K562 (cell line): ENCODE measurements at regions not wholly inside any gene's neighbourhood (a gene's known extent, or its start where the extent isn't known, plus 50 kb on each side); places are given as distances from the start of the nearest gene placed in this dataset.

Experiments used
- ATAC-seq: fragments of 200-7000 bp; cut with Tn5 transposase; 3 replicates; pipeline ENCODE4 v1.9.1; 2020; ENCODE audit warnings: moderate library complexity
- BruUV-seq: library from RNA; stranded (reverse); fragments of 400-500 nt; replicated peaks from 2 replicates; lab custom pipeline; 2021; lab: Mats Ljungman, UMichigan
- CTCF ChIA-PET: fragments of 300-600 bp; formaldehyde crosslinking; extraction: SDS; loops from one replicate; lab custom pipeline; 2021; ENCODE audit warnings: low intra/inter-chr PET ratio; lab: Yijun Ruan, JAX
- POLR2A ChIA-PET: fragments of 300-600, 350-650 bp; sonication (Branson Sonifier 250); formaldehyde crosslinking; extraction: SDS; loops from one replicate; lab custom pipeline; 2021; ENCODE audit warnings: antibody characterized with exemption, inconsistent platforms; lab: Yijun Ruan, JAX
- DNase-seq, 4 experiments: peaks; one replicate each; pipeline versions ENCODE4 v3.0.0 to v3.0.0-alpha.2; 2011 to 2018; ENCODE audit warnings: low spot score in 3 of 4, mixed read lengths in 3 of 4; ENCODE audit errors: extremely low read depth in 1 of 4
- FAIRE-seq: peaks from 2 replicates; lab custom pipeline; 2011; peaks lifted over from hg19 to GRCh38; lab: Jason Lieb, UNC
- H2AFZ ChIP-seq: 2 replicates; pipeline ENCODE4 v1.6.0; 2011; ENCODE audit warnings: low read depth, low read length, control low read depth, inconsistent platforms
- H3K27ac ChIP-seq: fragments of 200-600 bp; 3 replicates; pipeline ENCODE4 v1.8.0; 2011; ENCODE audit warnings: low read depth, mild to moderate bottlenecking, control low read depth, inconsistent platforms, low read length, moderate library complexity, mixed read lengths; ENCODE audit errors: extremely low read depth
- H3K27me3 ChIP-seq, 2 experiments: fragments of 300-600 bp in 1 of 2; 2 replicates in 1 of 2; 3 replicates in 1 of 2; pipeline versions ENCODE4 v1.6.0 to v1.8.0; 2011; ENCODE audit warnings: inconsistent platforms in 2 of 2, low read length in 2 of 2, mild to moderate bottlenecking in 1 of 2, mixed read lengths in 1 of 2, moderate library complexity in 1 of 2; ENCODE audit not compliant: control insufficient read depth in 2 of 2, insufficient read depth in 2 of 2
- H3K36me3 ChIP-seq: fragments of 300-600 bp; 3 replicates; pipeline ENCODE4 v1.8.0; 2011; ENCODE audit warnings: mild to moderate bottlenecking, low read length, inconsistent platforms; ENCODE audit not compliant: control insufficient read depth, insufficient read depth
- H3K4me1 ChIP-seq, 2 experiments: fragments of 200-600 bp in 1 of 2; replicated peaks in 1 of 2; 2 replicates in 1 of 2; 3 replicates in 1 of 2; pipeline versions ENCODE4 v1.5.1 to v1.8.0; 2011; ENCODE audit warnings: inconsistent platforms in 2 of 2, low read length in 2 of 2, mild to moderate bottlenecking in 1 of 2, mixed read lengths in 1 of 2, moderate library complexity in 1 of 2; ENCODE audit not compliant: control insufficient read depth in 2 of 2, insufficient read depth in 2 of 2
- H3K4me2 ChIP-seq: 2 replicates; pipeline ENCODE4 v1.6.1; 2011; ENCODE audit warnings: low read length, control low read depth, inconsistent platforms, mixed read lengths; ENCODE audit not compliant: insufficient read depth
- H3K4me3 ChIP-seq: fragments of 200-600 bp; sonication (generic), shearing (Covaris generic); 2 replicates; pipeline ENCODE4 v1.5.1; 2016; ENCODE audit warnings: control low read depth, inconsistent platforms
- H3K79me2 ChIP-seq: fragments of 200-600 bp; 3 replicates; pipeline ENCODE4 v1.8.0; 2011; ENCODE audit warnings: low read length, inconsistent platforms; ENCODE audit not compliant: control insufficient read depth, insufficient read depth
- H3K9ac ChIP-seq, 2 experiments: 2 replicates each; pipeline versions ENCODE4 v1.6.0 to v1.6.1; 2011; ENCODE audit warnings: low read depth in 2 of 2, low read length in 2 of 2, control low read depth in 1 of 2, inconsistent platforms in 1 of 2, mild to moderate bottlenecking in 1 of 2, mixed read lengths in 1 of 2; ENCODE audit not compliant: insufficient read depth in 1 of 2
- H3K9me1 ChIP-seq: one replicate; pipeline ENCODE4 v1.6.0; 2011; ENCODE audit warnings: inconsistent platforms, mild to moderate bottlenecking, low read length, moderate library complexity; ENCODE audit not compliant: control insufficient read depth, insufficient read depth
- H3K9me3 ChIP-seq: replicated peaks from 2 replicates; pipeline ENCODE4 v1.5.1; 2011; ENCODE audit warnings: low read depth, low read length, inconsistent platforms; ENCODE audit not compliant: control insufficient read depth, insufficient read depth
- H4K20me1 ChIP-seq: replicated peaks from 2 replicates; pipeline ENCODE4 v1.6.1; 2011; ENCODE audit warnings: low read length, inconsistent platforms, mixed read lengths; ENCODE audit not compliant: control insufficient read depth, insufficient read depth
- CEBPB ChIP-seq: fragments of 450-650 bp; IDR thresholded peaks from 2 replicates; pipeline ENCODE4 v1.6.1; 2016; ENCODE audit warnings: missing genetic modification characterization, missing compliant biosample characterization
- CEBPG ChIP-seq, 3 experiments: fragments of 200-800 bp in 1 of 3; sonication (Bioruptor generic) in 1 of 3; sonication (generic) in 1 of 3; formaldehyde crosslinking in 1 of 3; IDR thresholded peaks in 2 of 3; conservative IDR thresholded peaks in 1 of 3; 2 replicates each; pipeline versions ENCODE4 v1.6.1 to v1.8.0; 2016 to 2022; ENCODE audit warnings: missing compliant biosample characterization in 2 of 3, missing genetic modification characterization in 2 of 3, mild to moderate bottlenecking in 1 of 3, missing genetic modification reagents in 1 of 3
- WGBS: fragments of 100-300 bp; shearing (Covaris generic); methylation state at CpG from one replicate; pipeline ENCODE4 v1.1.6; 2016; ENCODE audit warnings: low coverage, mixed read lengths; ENCODE audit not compliant: insufficient coverage; ENCODE audit errors: missing lambda C conversion rate; 5-methylcytosine and 5-hydroxymethylcytosine counted together
- in situ Hi-C: fragments of 300-500 bp; cut with MboI; formaldehyde crosslinking; loops from 4 replicates; pipeline ENCODE4 v1.15.0; 2018; ENCODE audit warnings: inconsistent platforms, mixed read lengths
- intact Hi-C: fragments of 100-400 bp; cut with micrococcal nuclease; formaldehyde crosslinking; loops from 2 replicates; pipeline ENCODE4 v1.14.2; 2022
- TF ChIP-seq, protein P1 (sequence below): sonication (generic); formaldehyde crosslinking; IDR thresholded peaks from 2 replicates; pipeline ENCODE4 v1.8.0; 2022; ENCODE audit warnings: mild to moderate bottlenecking, missing genetic modification reagents

DNA sequence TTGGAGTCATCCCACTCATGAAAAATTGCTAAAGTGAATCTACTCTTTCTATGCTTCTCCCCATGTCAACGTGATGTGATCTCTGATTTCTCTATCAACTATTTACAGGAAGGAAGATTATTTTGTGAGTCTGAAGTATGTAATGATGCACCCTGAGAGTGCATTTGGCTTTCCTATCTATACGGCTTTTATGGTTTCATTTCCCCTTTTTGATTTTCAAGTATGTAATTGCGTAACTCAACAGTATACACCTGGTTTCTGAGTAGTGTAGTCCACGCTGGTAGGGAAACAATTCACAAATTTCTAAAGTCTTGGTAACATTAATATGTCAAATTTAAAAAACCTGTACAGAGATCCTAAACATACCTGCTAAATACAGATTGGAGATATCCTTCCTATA is 194.7 kb upstream of the SEMA3A start:
- intact Hi-C loops, result no loop called here
- no TSS peak for BruUV-seq
- ChIA-PET CTCF (no interaction called here), POLR2A (no interaction called here)
- Histone ChIP-seq H3K79me2 (no peaks in the 10 kb centered on the region), H3K27ac (no peak overlapping the region), H3K9ac (no peak overlapping the region), H2AFZ (no peak overlapping the region), H3K4me2 (no peak overlapping the region), H3K36me3 (no peaks in the 10 kb centered on the region), H3K4me1 (no peaks in the 10 kb centered on the region), H3K4me3 (no peak overlapping the region), H3K9me3 (no peaks in the 10 kb centered on the region), H3K9me1 (no peaks in the 10 kb centered on the region), H4K20me1 (no peaks in the 10 kb centered on the region), H3K27me3 (no peaks in the 10 kb centered on the region)
- DNase-seq (no peak), FAIRE-seq (no peak), ATAC-seq (no peak)
- in situ Hi-C loops, result no loop called here
- WGBS, result 0% methylated on average over 4 of the region's 4 CpGs
- TF ChIP-seq, protein P1, sequence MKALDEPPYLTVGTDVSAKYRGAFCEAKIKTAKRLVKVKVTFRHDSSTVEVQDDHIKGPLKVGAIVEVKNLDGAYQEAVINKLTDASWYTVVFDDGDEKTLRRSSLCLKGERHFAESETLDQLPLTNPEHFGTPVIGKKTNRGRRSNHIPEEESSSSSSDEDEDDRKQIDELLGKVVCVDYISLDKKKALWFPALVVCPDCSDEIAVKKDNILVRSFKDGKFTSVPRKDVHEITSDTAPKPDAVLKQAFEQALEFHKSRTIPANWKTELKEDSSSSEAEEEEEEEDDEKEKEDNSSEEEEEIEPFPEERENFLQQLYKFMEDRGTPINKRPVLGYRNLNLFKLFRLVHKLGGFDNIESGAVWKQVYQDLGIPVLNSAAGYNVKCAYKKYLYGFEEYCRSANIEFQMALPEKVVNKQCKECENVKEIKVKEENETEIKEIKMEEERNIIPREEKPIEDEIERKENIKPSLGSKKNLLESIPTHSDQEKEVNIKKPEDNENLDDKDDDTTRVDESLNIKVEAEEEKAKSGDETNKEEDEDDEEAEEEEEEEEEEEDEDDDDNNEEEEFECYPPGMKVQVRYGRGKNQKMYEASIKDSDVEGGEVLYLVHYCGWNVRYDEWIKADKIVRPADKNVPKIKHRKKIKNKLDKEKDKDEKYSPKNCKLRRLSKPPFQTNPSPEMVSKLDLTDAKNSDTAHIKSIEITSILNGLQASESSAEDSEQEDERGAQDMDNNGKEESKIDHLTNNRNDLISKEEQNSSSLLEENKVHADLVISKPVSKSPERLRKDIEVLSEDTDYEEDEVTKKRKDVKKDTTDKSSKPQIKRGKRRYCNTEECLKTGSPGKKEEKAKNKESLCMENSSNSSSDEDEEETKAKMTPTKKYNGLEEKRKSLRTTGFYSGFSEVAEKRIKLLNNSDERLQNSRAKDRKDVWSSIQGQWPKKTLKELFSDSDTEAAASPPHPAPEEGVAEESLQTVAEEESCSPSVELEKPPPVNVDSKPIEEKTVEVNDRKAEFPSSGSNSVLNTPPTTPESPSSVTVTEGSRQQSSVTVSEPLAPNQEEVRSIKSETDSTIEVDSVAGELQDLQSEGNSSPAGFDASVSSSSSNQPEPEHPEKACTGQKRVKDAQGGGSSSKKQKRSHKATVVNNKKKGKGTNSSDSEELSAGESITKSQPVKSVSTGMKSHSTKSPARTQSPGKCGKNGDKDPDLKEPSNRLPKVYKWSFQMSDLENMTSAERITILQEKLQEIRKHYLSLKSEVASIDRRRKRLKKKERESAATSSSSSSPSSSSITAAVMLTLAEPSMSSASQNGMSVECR (CRISPR knock-in tag), result no peak
- no peak for TF ChIP-seq CEBPG (CRISPR knock-in tag; IDR thresholded peaks at IDR 0.05)
- peak in 1 of 2 experiments; percentile 16; a peak in 1 of 4 replicates for TF ChIP-seq CEBPG (tag; conservative IDR thresholded peaks at IDR 0.05 in 1 of 2, IDR thresholded peaks at IDR 0.05 in 1 of 2)
- TF ChIP-seq CEBPB, result 0 out of 2 replicates have a peak, but pooled peaks have one; percentile 30
